ENCODE measurements at regions not wholly inside any gene's neighbourhood (a gene's known extent, or its start where the extent isn't known, plus 50 kb on each side); places are given as distances from the start of the nearest gene placed in this dataset.

- no peak for DNase-seq
Observed at GRCh38 chr3:153679714-153680113, 441.5 kb upstream of the ARHGEF26 start.

DNA sequence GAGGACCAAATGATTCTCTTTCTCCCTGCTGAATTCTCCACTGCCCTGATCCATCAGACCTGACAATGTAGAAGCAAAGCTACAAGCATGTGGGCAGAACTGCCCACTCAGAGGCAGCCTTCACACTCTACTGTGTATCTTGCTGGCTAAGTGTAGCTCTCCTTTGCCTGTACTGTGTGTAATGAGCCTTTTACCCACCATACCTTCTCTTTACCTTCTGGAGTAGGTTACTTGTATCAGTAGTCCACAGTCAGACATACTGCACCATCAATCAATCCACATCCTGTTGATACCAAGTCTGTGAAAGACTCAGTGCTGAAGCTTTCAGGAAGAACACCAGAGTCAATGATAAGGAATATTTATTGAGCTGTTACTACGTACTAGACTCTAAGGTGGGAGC is 440.7 kb upstream of the ARHGEF26 start:
- DNase-seq: no peak

DNA sequence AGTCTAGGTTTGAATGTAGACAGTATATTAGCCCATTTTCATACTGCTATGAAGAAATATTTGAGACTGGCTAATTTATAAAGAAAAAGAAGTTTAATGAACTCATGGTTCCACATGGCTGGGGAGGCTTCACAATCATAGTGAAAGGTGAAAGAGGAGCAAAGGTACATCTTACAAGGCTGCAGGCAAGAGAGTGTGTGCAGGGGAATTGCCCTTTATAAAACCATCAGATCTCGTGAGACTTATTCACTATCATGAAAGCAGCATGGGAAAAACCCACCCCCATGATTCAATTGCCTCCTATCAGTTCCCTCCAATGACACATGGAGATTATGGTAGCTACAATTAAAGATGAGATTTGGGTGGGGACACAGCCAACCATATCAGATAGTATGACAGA is 440.1 kb upstream of the ARHGEF26 start:
- no peak for DNase-seq

GRCh38 chr3:153688301-153689120 is 432.7 kb upstream of the ARHGEF26 start:
- DNase-seq: no peak

GRCh38 chr3:153693207-153693606 is 428.0 kb upstream of the ARHGEF26 start:
- no peak for DNase-seq

- no peak for DNase-seq
Observed at GRCh38 chr3:153702106-153702505, 419.1 kb upstream of the ARHGEF26 start.

DNA sequence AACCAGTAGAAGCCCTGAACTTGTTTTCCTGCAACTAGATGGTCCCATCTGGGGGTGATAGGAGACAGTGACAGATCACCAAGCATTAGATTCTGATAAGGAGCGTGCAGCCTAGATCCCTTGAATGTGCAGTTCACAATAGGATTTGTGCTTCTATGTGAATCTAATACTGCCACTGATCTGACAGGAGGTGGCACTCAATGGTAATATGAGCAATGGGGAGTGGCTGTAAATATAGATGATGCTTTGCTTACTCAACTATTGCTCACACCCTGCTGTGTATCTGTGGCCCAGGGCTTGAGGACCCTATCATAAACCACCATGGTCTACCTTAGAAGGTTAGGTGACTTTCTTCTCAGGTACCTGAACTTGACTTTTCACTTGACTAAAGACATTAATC is 417.1 kb upstream of the ARHGEF26 start:
- no peak for DNase-seq

- no peak for DNase-seq
Observed at GRCh38 chr3:153706706-153707105, 414.5 kb upstream of the ARHGEF26 start.

DNA sequence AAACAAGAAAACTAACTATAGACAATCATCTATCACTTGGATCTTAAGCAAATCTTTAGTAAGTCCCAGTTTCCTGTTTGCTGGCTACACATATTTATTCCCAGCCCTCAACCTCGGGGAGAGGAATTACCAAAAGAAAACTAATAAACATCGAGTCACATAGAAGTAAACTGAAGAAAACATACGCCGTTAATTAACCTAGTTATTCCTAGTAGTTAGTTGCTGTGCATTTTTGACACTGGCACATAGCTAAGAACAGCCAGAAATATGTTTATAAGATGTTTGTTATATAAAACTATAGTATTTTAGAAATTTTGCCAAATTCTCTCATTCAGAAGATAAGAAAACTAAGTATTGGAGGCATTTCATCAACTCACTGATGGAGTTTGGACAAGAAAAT is 407.2 kb upstream of the ARHGEF26 start:
- no peak for DNase-seq

DNA sequence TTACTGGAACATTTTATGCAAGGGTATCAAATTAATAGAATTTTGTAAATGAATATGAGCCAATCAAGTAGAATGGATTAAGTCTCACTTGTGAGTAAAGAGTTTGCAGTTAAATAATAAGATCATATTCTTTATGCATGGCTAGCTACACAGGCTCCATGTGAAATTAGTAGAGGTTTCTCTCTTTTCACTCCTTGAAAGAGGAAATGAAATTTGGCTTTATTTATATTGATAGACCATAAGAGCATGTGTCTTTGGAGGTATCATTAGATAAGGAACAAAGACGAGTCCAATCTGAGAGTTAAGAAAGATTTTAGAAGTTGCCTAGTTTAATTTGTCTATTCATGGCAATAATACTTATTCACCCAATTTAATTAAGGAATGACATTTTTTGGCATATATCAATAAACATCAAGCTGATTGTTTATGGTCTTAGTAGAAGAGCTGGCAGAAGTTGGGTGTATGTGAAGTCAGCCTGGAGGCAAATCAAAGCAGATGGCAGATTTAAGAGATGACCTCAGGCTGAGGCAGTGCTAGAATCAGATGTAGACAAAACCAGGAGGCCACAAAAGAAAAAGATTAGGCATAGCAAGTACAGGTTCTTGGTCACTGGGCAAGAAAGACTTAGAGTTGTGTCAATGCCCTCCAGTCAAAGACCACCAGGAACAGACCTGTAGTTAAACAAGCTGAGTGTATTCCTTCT is 406.5 kb upstream of the ARHGEF26 start:
- DNase-seq: no peak

GRCh38 chr3:153722157-153722556 is 399.0 kb upstream of the ARHGEF26 start:
- DNase-seq: no peak

DNA sequence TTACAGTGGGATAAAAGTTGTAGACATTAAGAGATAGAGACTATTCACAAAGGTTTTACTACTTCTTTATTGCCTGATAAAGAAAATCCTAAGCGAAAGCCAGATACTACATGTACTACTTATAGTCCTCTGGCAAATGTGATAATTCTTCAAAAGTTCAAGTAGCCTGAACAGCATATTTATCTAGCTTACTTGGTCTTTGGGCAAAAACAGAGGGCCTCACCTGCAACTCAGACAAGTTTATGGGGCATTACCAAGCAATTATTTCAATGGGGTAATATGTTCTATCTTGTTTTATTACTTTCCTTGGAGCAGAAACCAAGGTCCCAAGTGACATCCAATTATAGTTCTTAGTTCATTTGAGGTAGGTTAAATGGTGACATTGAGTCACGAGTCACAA is 390.1 kb upstream of the ARHGEF26 start:
- DNase-seq: no peak

DNA sequence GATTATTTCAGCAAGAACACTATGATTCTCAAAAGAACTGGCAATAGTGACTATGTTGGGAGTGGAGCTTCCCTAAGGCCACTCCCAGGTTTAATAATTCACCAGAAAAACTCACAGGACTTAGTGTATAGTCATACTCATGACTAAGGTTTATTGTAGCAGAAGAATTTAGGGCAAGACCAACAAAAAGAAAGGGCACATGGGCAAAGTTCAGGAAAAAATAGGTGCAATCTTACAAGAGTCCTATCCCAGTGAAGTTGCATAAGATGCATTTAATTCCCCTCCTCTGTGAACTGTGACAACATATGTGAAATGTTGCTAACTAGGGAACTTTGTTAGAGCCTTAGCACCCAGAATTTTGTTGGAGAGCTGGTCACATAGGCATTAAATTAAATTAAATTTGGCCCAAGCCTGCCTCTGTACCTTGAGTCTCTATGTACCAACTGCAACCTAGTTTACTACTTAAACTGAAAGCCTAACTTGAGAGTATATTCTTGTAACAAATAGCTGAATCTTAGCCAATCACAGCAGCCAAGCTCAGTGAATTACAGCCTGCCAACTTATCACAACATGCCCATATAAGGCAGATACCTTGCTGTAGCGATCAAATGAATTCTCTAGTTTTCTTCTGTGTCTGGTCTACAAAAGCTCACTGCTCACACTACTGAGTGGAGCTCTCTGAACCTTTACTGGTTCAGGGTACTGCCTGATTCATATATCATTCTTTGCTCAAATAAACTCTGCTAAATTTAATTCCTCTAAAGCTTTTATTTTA is 386.2 kb upstream of the ARHGEF26 start:
- DNase-seq: no peak

GRCh38 chr3:153740109-153740508 is 381.1 kb upstream of the ARHGEF26 start:
- no peak for DNase-seq

GRCh38 chr3:153744889-153745288 is 376.3 kb upstream of the ARHGEF26 start:
- DNase-seq: no peak

DNA sequence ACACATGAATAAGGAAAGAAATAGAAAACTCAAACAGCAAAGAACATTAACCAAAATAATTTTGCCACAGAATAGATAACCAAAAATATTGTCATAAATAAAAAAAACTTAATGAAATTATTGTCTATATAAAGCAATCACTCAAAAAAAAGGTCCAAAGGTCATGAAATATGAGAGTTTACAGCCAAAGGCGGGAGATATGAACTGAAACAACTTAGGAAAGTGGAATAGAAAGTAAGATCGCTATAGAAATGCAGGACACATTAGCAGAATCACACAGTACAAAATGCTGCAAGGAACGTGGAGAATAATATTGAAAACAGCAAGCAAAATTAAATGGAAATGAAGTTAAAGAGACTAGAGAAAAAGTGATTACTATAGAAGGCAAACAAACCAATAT is 375.0 kb upstream of the ARHGEF26 start:
- no peak for DNase-seq

DNA sequence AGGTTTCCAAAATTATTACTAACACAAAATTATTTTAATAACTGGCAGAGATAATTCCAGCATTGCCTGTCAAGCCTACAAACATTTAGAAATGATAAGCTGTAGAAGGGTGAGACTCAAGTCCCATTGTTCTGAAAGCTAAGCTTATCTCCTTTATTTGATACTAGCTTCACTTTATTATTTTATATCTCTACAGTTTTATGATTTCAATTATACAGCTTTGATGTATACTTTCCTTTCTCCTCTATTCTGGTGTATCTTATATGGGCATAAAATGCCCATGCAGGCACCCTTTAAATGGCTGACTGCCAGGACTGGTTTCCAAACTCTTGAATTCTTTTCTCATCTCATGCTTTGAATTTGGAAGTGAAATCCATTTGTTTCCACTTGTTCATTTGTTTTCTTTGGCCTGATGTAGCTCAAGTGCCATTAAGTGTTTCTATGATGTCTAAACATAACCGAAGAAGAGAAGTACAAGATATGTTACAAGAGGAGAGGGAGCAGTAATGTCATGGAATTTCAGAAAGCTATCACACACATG is 372.1 kb upstream of the ARHGEF26 start:
- no peak for DNase-seq

DNA sequence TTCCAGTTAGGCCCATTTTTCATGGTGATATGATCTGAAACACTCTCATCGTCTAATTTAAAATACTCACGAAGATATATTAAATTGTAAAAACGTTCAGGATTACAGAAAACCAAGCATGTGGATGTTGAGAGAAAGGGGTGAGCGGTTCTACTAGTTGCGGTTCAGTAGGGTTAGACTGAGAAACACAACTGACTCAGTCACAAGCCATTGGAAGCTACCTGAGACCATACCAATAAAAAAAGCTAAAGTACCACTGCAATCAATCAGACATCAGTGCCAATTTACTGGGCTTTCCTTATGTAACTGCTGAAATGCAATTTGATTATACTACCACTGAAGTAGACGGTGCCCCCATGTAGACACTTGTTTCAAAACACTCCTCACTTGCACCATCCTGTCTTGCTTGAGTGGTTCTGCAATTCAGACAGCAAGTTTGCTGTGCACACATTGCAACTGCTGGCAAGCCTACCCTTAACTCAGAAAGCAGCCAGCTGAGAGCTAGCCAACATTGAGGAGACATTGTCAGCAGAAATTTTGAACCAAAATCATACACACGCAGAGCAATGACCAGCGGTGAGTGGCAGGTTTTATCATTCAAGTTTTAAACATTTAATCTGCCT is 368.7 kb upstream of the ARHGEF26 start:
- DNase-seq: no peak

GRCh38 chr3:153753035-153753434 is 368.2 kb upstream of the ARHGEF26 start:
- DNase-seq: no peak

DNA sequence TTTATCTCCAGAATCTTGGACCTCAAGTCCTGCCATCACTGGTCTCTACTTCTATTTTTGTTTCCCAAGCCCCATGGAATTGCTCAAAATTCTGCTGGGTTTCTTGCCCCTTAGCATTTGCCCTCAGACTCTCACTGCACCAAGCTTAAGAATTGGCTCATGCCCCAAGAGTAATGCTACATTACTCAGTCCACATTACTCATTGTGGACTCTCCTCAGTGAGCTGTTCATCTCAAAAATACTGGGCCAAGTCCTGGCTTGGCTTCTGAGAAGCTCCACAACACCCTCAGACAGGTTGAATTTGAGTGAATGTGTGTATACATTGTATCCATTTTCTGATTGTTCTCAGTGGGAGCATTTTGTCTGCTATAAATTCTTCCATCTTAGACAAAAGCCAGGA is 364.4 kb upstream of the ARHGEF26 start:
- DNase-seq: no peak

- DNase-seq: no peak
Observed at GRCh38 chr3:153757839-153758238, 363.4 kb upstream of the ARHGEF26 start.

- DNase-seq: no peak
Observed at GRCh38 chr3:153760948-153761347, 360.2 kb upstream of the ARHGEF26 start.
